ENCODE measurements at regions not wholly inside any gene's neighbourhood (a gene's known extent, or its start where the extent isn't known, plus 50 kb on each side); places are given as distances from the start of the nearest gene placed in this dataset.

- TF ChIP-seq ZBTB10 (tag by site-specific recombination; IDR thresholded peaks at IDR 0.05) (no peak), ZBTB48 (tag by site-specific recombination; IDR thresholded peaks at IDR 0.05) (no peak), ZNF335 (tag by site-specific recombination; conservative IDR thresholded peaks at IDR 0.05) (no peak), ZNF26 (tag by site-specific recombination; IDR thresholded peaks at IDR 0.05) (no peak), HOXA7 (CRISPR knock-in tag; IDR thresholded peaks at IDR 0.05; ENCODE audit: borderline replicate concordance) (no peak)
Observed at GRCh38 chr5:152683205-152683604, 278.1 kb upstream of the NMUR2 start (continued).

GRCh38 chr5:152686931-152687330, 281.9 kb upstream of the NMUR2 start:
- TF ChIP-seq SCRT2 (tag by site-specific recombination; IDR thresholded peaks at IDR 0.05) (no peak), EGR2 (tag by site-specific recombination; IDR thresholded peaks at IDR 0.05; ENCODE audit: low read depth) (no peak), ZNF791 (tag by site-specific recombination; IDR thresholded peaks at IDR 0.05) (no peak), KLF10 (tag by site-specific recombination; IDR thresholded peaks at IDR 0.05) (no peak), MYNN (tag by site-specific recombination; IDR thresholded peaks at IDR 0.05; ENCODE audit: borderline replicate concordance) (no peak), PRDM2 (tag by site-specific recombination; IDR thresholded peaks at IDR 0.05; ENCODE audit: borderline replicate concordance) (no peak), ZNF239 (tag by site-specific recombination; IDR thresholded peaks at IDR 0.05) (no peak), ZFP41 (tag by site-specific recombination; IDR thresholded peaks at IDR 0.05; ENCODE audit: borderline replicate concordance) (no peak), ZNF112 (tag by site-specific recombination; IDR thresholded peaks at IDR 0.05) (no peak), ZSCAN30 (tag by site-specific recombination; IDR thresholded peaks at IDR 0.05) (no peak), ZNF280C (tag by site-specific recombination; IDR thresholded peaks at IDR 0.05) (no peak), ZNF548 (tag by site-specific recombination; IDR thresholded peaks at IDR 0.05) (no peak), ZNF621 (tag by site-specific recombination; IDR thresholded peaks at IDR 0.05) (no peak), ZNF660 (tag by site-specific recombination; IDR thresholded peaks at IDR 0.05) (no peak), KLF8 (tag by site-specific recombination; IDR thresholded peaks at IDR 0.05) (no peak), ZNF529 (tag by site-specific recombination; IDR thresholded peaks at IDR 0.05; ENCODE audit: insufficient replicate concordance) (no peak), ZNF362 (tag by site-specific recombination; IDR thresholded peaks at IDR 0.05) (no peak), ZNF558 (tag by site-specific recombination; IDR thresholded peaks at IDR 0.05) (no peak)
- ChIA-PET CTCF (no interaction called here), POLR2A (no interaction called here)
- Histone ChIP-seq H3K36me3 (ENCODE audit: control insufficient read depth in 2 of 2, insufficient read depth in 1 of 2, low read length in 2 of 2) (no peaks in the 10 kb centered on the region), H3K9me3 (ENCODE audit: control insufficient read depth, insufficient read depth, low read depth, low read length) (no peaks in the 10 kb centered on the region), H3K4me1 (ENCODE audit: control insufficient read depth, insufficient read depth, low read length) (0 out of 2 replicates have a peak, but pooled peaks cover 2% of the 10 kb centered on the region), H3K27ac (ENCODE audit: extremely low read depth, low read depth, low read length) (no peak overlapping the region), H3K4me3 (ENCODE audit: low read depth, low read length) (no peak overlapping the region)
